GM23338 (cell line): ENCODE measurements at regions not wholly inside any gene's neighbourhood (a gene's known extent, or its start where the extent isn't known, plus 50 kb on each side); places are given as distances from the start of the nearest gene placed in this dataset.

ENCODE experiments used
- CTCF ChIP-seq, 2 experiments: fragments of 200-600 bp in 1 of 2; sonication (generic) in 1 of 2; conservative IDR thresholded peaks; 2 replicates each; pipeline versions ENCODE4 v1.5.1 to v1.6.1; 2016 to 2017; ENCODE audit warnings: antibody characterized with exemption in 2 of 2, low read depth in 2 of 2, mild to moderate bottlenecking in 2 of 2, moderate library complexity in 1 of 2
- REST ChIP-seq: IDR thresholded peaks from one replicate; pipeline ENCODE4 v1.6.1; 2018; ENCODE audit warnings: antibody characterized with exemption; ENCODE audit not compliant: unreplicated experiment

DNA sequence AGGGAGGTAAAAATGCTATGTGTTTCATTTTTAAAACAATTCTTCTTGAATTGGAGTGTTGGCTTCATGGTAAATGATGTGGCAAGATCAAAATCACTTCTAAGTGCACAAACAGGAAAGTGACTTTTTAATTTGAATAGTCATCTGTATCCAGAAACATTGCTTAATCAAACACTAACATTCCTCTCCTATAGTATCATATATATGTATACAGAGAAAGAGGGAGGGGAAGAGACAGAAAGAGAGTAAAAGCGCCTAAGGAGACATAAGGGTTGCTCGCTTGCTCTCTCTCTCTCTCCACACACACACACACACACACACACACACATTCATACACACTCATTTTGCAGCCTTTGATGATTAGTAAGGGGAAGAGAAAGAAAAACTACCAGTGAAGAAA is 95.4 kb upstream of the PRDM9 start:
- TF ChIP-seq CTCF (conservative IDR thresholded peaks at IDR 0.05; ENCODE audit: low read depth in 2 of 2) (no peak), REST (no peak)
